GM12891 (cell line): ENCODE measurements at regions not wholly inside any gene's neighbourhood (a gene's known extent, or its start where the extent isn't known, plus 50 kb on each side); places are given as distances from the start of the nearest gene placed in this dataset.

Experiments used
- POLR2A ChIP-seq: IDR thresholded peaks from 2 replicates; pipeline ENCODE4 v1.6.1; 2011; ENCODE audit warnings: low read depth, low read length, control low read depth
- POLR2AphosphoS5 ChIP-seq: IDR thresholded peaks from 2 replicates; pipeline ENCODE4 v1.6.1; 2011; ENCODE audit warnings: low read depth, low read length, control low read depth
- POU2F2 ChIP-seq: IDR thresholded peaks from 2 replicates; pipeline ENCODE4 v1.6.1; 2011; ENCODE audit warnings: low read depth, mild to moderate bottlenecking, control low read depth, low read length, moderate library complexity
- TAF1 ChIP-seq: IDR thresholded peaks from 2 replicates; pipeline ENCODE4 v1.6.1; 2011; ENCODE audit warnings: low read depth, low read length, control low read depth

- TF ChIP-seq TAF1 = no peak
- no peak for TF ChIP-seq POLR2AphosphoS5
- no peak for TF ChIP-seq POLR2A
- TF ChIP-seq POU2F2 = no peak
These were observed 140.9 kb upstream of the TGFBR2 start for GRCh38 chr3:30465454-30465853.
